HG02970 (cell line): ENCODE measurements at regions not wholly inside any gene's neighbourhood (a gene's known extent, or its start where the extent isn't known, plus 50 kb on each side); places are given as distances from the start of the nearest gene placed in this dataset.

Experiments used
- ATAC-seq: cut with Tn5 transposase; IDR thresholded peaks from one replicate; pipeline ENCODE4 v1.9.1; 2021; ENCODE audit warnings: mild to moderate bottlenecking, moderate library complexity, moderate number of reproducible peaks; ENCODE audit not compliant: unreplicated experiment, low FRiP score

DNA sequence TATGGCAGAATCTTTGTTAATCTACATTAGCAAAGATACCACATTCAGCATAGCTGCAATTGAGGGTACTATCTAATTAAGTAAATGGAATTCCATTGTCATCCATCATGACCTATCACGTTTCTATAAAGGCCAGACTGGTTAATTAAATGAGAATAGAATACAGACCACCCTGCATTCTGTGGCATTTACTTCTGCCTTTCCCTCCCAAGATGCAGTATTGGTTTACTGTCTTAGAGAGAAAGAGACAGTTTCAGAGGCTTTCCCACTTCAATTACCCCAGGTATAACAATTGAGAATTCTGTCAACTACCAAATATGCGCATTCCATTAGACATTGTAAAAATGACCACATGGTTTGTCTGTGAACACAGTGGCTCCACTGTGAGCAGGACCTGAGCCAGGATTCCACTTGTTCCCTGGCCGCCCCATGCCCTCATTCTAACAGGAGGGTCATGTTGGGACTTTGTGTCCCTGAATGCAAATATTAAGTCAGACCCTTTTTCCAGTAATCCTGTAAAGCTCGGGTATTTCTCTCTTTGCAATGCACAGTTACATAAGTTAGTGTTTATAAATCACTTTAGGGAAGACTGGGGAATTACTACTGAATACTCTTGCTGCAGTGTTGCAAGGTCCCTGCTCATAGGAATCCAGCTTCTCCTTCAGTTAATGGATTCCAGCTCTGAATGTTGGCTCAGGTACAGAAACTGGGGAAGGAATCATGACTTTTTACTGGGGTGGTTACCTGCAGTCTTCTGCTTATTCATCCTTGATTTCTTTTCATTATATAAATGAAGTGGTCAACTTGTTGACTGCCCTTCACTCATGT lies 261.0 kb downstream of the PDGFC start:
- ATAC-seq: no peak

DNA sequence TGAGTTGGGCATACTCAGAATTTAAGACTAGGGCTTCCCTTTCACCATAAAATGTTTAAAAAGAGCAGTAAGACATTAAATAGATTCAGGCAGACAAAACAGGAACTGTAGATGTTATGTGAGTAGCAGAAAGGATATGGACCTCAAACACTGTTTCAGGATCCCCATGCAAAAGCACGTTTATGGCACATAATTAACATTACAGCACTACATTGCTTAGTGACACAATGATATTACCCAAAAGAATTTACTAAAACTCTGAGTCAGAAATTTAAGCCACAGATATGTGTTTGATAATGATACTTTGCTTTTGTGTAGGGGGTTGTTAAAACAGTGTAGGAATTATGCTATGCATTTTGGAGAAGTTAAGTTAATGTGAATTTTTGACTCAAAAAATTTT lies 266.3 kb downstream of the PDGFC start:
- no peak for ATAC-seq

DNA sequence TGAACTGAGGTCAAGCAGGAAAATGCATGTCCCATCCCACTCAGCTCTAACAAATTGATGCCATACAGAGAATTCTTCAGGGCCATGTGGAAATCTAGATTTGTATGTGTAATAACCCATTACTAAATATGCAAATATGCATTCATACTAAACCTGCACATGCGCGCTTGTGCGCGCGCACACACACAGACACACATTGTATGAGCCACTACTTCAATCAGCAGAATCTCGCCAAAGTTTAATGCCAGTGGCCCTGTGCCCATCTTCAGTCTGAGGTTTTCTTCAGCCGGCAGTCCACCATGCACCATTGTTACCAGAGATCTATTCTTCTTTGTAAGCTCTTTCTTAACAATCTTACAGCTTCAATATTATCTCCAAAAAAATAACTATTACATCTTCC lies 276.4 kb downstream of the PDGFC start:
- ATAC-seq: no peak

DNA sequence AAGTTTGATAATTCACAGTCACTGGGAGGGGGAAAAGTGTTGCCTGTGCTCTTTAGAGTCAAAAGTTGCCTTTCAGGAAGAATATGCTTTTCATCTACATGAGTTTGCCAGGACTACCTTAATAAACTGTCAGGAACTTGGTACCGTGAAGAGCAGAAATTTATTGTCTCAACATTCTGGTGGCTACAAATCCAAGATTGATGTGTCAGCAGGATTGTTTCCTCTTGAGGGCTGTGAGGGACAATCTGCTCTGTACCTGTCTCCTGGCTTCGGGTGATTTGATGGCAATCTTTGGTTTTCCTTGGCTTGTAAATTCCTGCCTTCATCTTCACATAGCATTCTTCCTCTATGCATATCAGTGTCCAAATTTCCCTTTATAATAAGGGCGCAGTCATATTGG lies 277.2 kb downstream of the PDGFC start:
- no peak for ATAC-seq

DNA sequence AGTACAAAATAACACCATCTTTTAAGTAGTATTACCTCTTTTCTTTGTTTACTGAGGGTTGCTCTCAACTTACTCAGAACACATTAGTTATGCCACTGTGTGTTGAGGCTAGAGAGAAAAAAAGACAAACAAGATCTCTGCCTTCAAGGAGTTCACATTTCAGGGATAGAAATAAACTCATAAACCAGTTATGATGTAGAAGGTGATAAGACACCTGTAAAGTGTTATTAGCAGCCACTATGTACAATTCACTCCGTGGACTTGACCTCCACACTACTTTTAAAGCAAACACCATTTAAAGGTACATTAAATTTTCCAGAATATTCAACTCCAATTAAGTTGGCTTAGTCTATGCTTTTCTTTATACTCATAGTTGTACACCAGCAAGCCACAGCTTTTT lies 278.0 kb downstream of the PDGFC start:
- no peak for ATAC-seq

DNA sequence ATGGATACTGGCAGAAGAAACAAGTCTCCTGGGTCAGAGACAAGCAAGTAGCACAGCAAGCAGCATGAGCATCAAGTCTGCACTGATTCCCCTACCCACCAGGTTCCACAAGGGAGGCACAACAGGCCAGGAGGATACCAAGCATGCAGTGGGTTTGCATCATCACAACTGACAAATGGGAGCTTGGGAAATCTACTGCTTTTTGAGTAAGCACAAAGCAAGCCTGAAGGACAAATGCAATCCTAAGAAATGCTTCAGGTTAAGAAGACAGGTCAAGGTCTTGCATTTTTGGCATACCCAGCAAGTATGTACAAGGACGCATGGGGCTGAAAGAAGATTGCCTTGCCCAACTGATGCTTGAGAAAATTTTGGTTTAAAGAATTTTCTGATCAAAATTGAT lies 279.6 kb downstream of the PDGFC start:
- no peak for ATAC-seq

DNA sequence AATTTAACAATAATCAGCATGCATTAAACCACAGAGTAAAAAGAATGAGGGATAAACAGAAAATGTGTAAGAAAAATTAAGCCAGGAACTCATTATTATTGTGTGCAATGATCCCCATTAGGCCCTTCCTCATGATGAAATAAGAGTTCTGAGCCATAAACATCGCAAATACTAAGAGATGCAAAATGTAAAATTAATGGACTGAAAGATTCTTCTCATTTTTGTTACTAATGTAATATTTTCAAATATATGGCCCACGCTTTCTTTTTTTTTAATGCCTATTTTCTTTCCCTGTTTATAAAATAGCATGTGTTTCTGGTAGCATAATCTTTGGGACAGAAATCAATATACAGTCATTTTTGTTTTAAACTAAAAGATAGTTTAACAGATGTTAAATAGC lies 281.0 kb downstream of the PDGFC start:
- ATAC-seq: no peak

DNA sequence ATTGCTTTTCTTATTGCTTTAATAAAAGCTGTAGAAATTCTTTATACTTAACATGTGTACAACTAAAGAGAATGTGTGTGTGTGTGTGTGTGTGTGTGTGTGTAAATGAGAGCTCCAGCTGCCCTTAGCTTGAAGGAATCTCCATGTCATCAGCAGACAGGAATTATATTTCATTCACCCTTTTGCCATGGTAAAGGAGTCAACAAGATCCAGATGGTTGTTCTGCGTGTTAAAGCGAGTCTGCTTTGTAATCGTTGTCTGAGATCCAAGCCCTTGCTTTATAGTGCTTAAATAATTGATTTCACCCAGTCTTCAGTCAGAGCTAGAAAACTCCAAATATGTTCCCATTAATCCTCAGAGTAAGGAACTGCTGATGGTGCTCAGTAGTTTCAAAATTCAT lies 285.5 kb downstream of the PDGFC start:
- ATAC-seq: no peak

DNA sequence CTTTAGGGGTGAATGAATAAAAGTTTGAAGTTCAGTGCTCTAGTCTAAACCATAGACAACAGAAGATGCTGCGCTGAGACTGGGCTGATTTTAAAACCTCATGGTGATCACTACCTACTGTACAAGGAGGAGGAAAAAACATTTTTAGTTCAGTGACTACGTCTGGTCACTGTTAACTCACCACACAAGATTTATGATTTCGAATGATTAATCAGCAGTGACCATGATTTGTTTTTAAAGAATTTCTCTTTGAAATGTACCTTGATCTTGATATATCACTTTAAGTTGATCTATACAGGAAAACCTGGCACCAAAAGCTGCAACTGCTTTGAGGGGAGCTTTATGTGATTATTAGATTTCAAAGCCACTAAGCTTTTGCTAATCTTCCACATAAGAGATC lies 286.3 kb downstream of the PDGFC start:
- ATAC-seq: no peak

DNA sequence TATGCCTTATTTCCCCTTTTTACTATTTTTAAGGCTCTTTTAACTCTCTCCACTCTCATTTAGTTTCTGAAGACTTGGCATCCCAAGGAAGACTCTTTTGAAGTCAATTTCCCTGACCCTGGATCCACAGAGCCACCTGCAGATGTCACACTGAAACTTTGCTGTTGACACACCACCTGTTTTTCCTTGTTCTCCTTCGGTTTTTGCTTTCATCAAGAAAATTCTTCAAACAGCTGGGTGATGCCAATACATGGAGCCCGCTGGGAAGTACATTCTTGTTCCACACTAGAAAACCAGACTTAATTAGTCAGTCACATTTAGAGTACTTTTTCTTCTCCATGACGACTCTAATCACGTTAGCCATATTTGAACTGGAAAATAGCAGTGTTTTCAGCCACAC lies 293.9 kb downstream of the PDGFC start:
- no peak for ATAC-seq

DNA sequence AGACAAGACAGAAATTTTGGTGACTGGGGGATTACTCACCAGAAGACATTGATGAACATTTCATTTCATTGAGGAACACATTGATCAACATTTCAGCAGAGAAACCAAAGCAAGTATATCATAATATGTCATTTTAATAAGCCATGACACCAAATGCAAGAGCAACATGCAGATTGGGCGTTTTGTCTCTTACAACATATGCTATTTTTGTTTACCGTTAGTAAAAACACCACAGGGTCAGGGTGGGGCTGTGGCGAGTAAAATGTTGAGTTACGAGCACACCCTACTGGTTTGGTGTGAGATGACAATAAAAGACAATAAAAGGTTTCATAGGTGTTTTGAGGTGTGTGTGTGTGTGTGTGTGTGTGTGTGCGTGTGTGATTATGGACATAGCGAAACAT lies 294.5 kb downstream of the PDGFC start:
- ATAC-seq: no peak

DNA sequence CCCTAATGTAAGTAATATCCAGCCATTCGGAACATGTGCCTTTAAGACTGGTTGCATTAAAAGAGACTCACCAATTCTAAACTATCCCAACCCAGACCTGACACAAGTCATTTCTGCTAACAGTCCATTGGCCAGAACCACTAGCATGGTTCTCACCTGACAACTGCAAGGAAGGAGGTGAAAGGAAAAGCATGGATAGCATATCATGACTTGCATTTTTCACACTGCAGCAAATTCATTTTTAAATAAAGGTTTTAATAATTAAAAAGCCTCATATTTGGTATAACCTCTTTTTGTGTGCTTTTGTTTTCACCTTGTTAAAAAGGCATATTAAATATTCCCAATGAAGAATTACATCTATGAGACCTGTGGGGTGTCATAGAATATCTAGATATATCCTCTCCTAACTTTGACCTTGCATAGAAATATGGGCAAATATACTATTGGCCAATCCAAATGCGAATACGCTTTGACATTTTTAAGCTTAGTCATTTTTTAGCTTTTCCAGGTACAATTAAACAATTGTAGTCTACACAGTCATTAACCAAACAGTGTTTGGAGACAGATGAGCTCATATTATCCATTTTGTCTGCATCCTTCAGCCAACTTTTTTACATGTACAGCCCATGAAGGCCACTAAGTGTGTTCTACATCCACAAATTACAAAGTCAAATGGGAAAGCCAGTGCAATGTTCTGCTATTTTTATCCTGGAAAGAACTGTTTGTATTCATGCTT lies 295.3 kb downstream of the PDGFC start:
- no peak for ATAC-seq

DNA sequence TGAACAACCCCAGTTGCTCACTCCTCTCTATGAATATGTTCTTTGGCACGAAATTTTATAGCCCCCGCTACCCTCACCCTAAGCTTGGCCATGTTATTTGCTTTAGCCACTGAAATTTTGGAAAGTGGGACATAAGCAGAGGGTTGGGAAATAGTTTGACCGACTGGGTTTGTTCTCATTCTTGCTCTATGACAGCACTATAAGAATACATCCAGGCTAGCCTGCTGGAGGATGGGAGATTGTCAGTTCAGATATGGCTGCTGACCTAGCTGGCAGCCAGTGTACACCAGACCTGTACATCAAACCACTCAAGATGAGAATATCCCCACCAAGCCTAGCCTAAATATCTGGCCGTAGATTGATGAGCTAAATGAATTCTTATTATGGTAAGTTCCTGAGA lies 298.1 kb downstream of the PDGFC start:
- ATAC-seq: no peak

DNA sequence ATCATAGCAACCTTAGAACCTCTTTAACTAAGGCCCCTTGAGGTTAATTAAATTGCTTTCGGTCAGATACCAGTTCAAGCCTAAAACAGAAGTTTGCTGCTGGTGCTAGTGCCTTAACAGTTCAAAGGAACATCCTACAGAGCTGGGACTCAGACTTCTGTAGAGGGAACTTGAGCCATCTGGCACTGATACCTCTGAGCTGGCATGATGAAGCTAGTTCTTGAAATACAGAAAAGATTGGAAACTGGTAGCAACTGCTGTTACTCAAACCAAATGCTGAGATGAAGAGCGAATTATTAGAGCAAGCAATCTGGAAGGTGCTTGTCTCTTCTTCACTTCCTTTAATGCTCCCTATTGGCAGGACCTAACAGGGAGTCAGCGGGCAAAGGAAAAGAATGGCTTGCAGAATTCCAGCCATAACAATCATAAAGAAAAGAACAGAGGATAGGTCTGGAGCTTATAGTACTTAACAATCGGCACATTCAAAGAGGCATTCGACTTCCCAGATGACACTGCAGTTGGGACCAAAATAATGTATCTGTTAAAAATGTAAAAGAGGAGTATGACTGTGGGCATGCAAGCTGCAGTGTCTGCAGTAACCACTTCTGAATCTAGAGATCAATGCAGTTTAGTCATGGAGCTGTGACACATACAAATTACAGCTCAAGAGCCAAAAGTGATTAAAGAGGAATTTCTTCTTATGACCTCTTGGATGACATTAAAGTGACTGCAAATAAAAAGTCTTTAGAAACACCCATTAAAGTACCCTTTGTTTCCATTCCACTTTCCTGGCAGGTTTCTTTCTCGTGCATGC lies 298.9 kb downstream of the PDGFC start:
- no peak for ATAC-seq

DNA sequence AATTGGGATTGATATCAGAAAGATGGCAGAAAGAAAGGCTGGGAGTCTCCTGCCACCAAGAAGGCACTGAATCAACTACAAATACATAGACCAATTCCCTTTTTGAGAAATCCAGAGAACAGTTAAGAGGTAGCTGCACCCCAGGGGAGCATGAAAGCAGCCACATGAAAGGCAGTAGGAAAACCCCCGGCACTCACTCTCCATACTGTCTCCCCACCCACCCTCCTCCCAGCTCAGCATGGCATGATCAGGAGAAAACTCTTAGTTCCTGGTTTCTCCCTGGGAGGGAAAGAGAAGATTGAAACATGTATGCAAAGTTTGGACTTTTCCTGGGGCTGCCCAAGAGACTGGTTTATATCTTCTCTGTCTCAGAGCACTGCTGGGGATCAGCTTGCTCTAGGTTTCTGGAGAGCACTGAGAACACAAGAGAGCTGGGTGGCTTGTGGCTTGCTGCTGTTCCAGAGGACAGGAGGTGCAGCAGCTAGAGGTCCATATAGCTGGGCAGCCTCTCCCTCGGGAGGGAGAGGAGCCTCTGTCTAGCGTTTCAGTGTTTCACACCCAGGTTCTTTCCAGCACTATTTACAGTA lies 305.7 kb downstream of the PDGFC start:
- ATAC-seq: no peak

DNA sequence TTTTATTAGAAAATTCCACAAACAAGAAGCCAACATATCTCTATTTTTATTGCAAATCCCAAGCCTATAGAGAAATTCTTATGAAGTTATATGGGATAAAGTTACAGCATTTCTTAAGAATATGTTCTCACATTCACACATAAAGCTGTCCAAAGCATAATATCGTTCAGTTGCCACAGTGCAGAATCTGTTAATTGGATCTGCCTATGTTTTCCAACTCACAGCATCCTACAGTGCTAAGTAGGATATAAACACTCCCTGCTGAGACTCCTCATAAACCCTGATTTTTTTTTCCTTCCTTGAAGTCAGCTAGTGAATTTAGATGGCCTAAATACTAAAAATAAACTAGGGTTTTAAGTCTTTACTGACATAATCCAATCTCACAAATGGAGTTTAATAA lies 307.9 kb downstream of the PDGFC start:
- no peak for ATAC-seq

DNA sequence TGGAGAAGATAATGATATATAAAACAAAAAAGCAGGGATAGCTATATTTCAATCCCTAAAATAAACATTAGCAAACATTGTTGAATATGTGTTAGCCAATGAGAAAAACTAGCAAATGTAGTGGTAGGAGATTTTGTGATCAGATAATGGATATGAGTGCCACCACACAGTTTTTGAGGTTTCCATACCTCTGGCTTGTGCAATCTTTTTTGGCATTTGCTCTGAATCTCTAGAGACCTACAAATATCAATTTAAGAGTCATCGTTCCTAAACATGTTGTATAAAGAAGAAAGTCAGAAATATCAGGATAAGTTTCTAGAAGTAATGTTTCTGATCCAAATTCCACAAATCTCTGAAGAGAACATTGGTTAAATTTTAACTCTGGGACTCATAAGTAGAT lies 308.7 kb downstream of the PDGFC start:
- no peak for ATAC-seq

DNA sequence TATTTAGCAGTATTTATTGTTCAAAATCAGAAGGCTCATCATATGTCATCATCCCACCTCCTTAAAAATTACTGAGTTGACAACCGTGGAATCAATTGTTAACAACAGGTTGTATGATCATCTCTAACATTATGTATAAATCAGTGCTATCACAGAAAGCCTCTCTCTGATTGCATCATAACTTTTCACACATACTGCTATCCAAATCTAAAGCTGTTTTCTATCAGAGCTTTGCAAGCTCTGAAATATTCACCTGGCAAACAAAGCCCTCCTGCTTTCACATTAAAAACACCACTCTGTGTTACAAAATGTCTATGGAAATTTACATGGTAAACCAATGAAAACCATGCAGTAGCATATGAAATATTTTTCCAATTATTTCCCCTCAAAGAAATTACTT lies 310.0 kb downstream of the PDGFC start:
- no peak for ATAC-seq

DNA sequence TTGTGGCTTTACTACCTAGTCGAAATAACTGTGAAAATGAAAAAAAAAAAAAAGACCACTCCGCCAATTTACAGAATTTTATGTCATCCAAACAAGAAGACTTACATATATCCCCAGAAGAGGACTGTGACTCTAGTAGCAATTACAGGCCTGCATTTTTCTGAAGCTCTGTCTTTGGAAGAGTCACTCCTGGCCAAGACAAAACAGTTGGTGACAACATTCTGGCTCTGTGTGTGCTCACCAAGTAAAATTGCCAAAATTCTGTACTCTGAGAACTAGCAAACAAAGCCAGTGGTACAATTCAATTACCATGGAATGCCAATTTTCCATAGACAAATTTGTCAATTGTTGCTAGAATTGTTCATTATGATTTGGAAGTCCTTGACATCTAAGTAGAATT lies 311.1 kb downstream of the PDGFC start:
- ATAC-seq: no peak

DNA sequence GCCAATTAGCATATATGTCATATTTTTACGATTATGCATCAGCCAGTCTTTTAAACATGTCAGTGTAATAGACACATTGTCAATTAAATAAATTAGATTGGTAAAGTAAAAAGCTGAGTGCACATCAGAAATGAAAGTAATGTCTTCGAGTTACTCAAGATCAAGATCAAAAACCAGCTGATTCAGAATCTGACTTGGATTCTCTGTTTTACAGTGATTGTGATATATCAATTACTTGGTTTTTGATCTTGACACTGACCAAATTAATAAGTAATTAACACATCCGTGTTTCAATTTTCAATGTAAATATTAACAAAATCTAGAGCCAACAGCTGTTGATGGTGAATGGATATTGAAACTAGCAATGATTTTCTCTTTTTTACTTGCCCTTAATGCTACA lies 311.6 kb downstream of the PDGFC start:
- no peak for ATAC-seq

DNA sequence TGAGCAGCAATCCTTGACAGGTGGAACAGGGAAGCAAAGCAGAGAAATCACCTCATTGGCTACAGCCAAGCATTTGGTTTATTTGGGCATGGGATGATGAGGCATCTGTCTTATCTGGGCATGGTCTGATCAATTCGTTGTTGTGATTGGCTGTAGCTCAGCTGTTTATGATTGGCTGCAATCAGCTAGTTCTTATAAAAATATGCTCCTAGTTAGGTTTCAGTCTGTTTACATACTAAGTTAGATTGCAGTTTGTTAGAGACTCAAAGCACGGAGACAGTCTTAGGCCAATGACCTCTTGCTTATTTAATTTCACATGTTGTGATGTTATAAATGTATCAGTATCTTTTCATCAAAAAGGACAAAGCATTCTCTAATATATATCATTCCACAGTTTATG lies 312.0 kb downstream of the PDGFC start:
- no peak for ATAC-seq
